Activated CD8-positive, alpha-beta memory T cell treated with anti-CD3 and anti-CD28 coated beads, Interleukin-2, amount 10 ng/mL, durations not matched to agents 7 days and 5 days (primary cell): ENCODE measurements at regions not wholly inside any gene's neighbourhood (a gene's known extent, or its start where the extent isn't known, plus 50 kb on each side); places are given as distances from the start of the nearest gene placed in this dataset.

ENCODE experiments used
- ATAC-seq: fragments of 150-1000 bp; cut with Tn5 transposase; one replicate; pipeline ENCODE4 v1.10.0; 2021; ENCODE audit warnings: moderate library complexity
- CTCF ChIA-PET: fragments of 350-600 bp; sonication (Branson Sonifier 250); formaldehyde crosslinking; loops from one replicate; lab custom pipeline; 2021; ENCODE audit warnings: antibody characterized with exemption; lab: Charles Lee
- DNase-seq: peaks from one replicate; pipeline ENCODE4 v3.0.0-alpha.2; 2020
- H3K27ac Mint-ChIP-seq: one replicate; pipeline ENCODE4 v1.8.0; 2021; ENCODE audit warnings: mild to moderate bottlenecking, mixed read lengths
- H3K27me3 Mint-ChIP-seq: one replicate; pipeline ENCODE4 v1.8.0; 2021; ENCODE audit warnings: mixed read lengths
- H3K36me3 Mint-ChIP-seq: one replicate; pipeline ENCODE4 v1.8.0; 2021; ENCODE audit warnings: mild to moderate bottlenecking, mixed read lengths
- H3K4me1 Mint-ChIP-seq: one replicate; pipeline ENCODE4 v1.8.0; 2021; ENCODE audit warnings: mixed read lengths
- H3K4me3 Mint-ChIP-seq: one replicate; pipeline ENCODE4 v1.8.0; 2021; ENCODE audit warnings: mild to moderate bottlenecking, moderate library complexity, mixed read lengths
- H3K9me3 Mint-ChIP-seq: one replicate; pipeline ENCODE4 v1.8.0; 2022; ENCODE audit warnings: low read depth, mixed read lengths

DNA sequence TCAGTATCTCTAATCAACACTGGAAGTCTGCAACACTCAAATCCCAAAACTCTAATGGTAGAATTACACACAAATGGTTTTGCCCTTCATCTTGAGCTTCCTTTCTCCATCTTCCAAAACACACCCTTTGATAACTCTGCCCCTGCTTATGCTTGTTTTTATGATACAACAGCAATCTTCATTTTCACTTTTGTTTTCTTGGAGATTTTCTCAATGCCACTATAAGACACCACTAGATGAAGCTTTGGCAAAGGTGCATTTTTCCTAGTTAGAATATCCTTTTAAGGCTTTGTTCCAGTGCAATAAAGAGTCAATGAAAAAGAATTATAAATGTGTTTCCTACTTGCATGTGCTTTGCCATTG lies 472.4 kb upstream of the NWD2 start:
- Mint-ChIP-seq H3K27ac (no peak overlapping the region), H3K9me3 (no peaks in the 10 kb centered on the region), H3K4me3 (no peak overlapping the region), H3K27me3 (peaks cover 2% of the 10 kb centered on the region), H3K4me1 (peaks cover 2% of the 10 kb centered on the region), H3K36me3 (no peaks in the 10 kb centered on the region)
- no peak for DNase-seq
- CTCF ChIA-PET = no interaction called here
- ATAC-seq = no peak

DNA sequence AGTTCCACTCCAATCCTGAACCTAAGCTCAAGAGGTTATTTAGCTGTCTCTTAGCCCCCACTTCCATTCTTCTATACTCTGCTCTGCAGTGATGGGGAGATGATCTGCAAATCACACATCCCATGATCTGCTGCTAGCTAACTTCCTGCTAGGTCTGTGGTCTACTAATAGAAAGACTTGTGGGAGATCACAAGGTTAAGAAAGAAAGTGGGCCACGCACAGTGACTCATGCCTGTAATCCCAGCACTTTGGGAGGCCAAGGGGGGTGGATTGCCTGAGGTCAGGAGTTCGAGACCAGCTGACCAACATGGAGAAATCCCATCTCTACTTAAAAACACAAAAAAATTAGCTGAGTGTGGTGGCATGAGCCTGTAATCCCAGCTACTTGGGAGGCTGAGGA lies 471.1 kb upstream of the NWD2 start:
- no peaks in the 10 kb centered on the region for H3K36me3 Mint-ChIP-seq
- no peaks in the 10 kb centered on the region for H3K27me3 Mint-ChIP-seq
- H3K4me3 Mint-ChIP-seq = no peak overlapping the region
- ATAC-seq (no peak), DNase-seq (no peak)
- H3K27ac Mint-ChIP-seq = no peak overlapping the region
- peaks cover 2% of the 10 kb centered on the region for H3K4me1 Mint-ChIP-seq
- CTCF ChIA-PET = no interaction called here
- H3K9me3 Mint-ChIP-seq = no peaks in the 10 kb centered on the region

DNA sequence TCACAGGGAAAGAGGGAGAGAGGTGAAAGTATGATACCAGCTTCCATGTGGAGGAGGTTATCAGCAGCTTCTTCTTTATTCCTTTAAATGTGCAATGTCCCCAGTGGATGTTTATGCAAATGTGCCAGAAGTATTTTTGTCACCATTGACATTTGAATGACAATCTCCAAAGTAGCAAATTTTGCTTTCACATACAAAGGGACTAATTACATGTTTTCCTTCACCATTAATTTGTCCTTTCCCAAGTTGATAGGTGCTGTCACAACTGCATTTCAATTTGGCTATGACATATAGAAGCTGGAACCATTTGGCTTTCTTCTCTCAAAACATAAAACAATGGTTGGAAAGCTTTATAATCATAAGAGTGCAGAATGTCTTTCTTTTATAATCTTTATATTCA lies 469.0 kb upstream of the NWD2 start:
- no peak for ATAC-seq
- H3K4me1 Mint-ChIP-seq = peaks cover 2% of the 10 kb centered on the region
- H3K27me3 Mint-ChIP-seq = no peaks in the 10 kb centered on the region
- H3K4me3 Mint-ChIP-seq = no peak overlapping the region
- H3K36me3 Mint-ChIP-seq = no peaks in the 10 kb centered on the region
- no peak overlapping the region for H3K27ac Mint-ChIP-seq
- no peak for DNase-seq
- no peaks in the 10 kb centered on the region for H3K9me3 Mint-ChIP-seq
- CTCF ChIA-PET = no interaction called here

DNA sequence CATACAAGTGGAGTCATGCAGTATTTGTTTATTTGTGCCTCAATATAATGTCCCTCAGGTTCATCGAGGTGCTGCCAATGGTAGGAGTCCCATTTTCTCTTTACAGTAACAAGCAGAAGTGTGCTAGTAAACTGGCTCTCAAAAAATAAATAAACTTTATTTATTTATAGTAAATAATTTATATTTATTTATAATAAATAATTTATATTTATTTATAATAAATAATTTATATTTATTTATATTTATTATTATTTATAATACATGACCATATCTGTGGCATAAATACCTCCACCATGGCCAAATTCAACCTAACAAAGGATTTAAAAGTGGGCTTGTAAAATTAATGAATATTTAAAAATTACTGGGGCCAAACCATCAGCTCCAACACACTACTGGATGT lies 464.9 kb upstream of the NWD2 start:
- Mint-ChIP-seq H3K36me3 (no peaks in the 10 kb centered on the region), H3K4me1 (no peaks in the 10 kb centered on the region), H3K9me3 (no peaks in the 10 kb centered on the region), H3K27me3 (no peaks in the 10 kb centered on the region), H3K4me3 (no peak overlapping the region), H3K27ac (no peak overlapping the region)
- no peak for ATAC-seq
- DNase-seq = no peak
- CTCF ChIA-PET = interaction anchor here (0.6 kb wide), 1 partner anchor 24 kb away, joined by 3 read pairs; no protein-coding TSS in a partner anchor

DNA sequence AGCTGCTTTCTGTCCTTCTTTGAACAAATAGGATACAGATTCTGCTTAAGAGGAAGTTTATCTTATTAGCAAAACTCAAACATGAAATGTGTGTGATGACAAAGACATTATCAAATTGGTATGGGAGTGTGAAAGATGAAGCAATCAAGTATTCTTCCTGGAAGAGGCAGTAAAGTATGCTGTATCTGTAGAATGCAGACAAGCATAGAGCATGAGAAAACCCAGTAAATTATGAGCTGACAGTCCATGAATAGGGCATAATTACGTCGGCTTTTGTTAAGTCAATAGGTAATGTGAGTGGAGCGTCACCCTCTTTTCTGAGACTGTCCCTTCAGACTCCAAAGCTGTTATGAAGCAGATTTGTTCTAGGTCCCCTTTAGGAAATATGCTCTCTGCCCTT lies 458.6 kb upstream of the NWD2 start:
- CTCF ChIA-PET = no interaction called here
- no peak overlapping the region for H3K4me3 Mint-ChIP-seq

DNA sequence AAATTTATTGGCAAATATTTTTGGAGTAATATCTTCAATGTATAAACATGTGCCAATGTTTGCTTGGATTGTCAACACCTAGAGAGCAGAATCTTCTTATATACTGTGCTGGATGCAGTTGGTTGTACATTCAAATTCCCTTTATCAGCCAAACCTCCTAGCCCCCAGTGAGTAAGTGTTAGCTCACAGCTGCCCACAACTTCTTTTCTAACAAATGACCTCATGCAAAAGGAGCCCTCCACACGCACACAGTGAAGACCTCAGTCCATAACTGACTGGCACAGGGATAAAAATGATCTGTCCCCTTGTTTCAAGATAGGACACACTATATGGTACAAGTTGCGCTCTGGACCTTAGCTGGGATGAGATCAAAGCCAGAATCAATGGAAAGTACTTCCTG lies 458.0 kb upstream of the NWD2 start:
- CTCF ChIA-PET = no interaction called here
- H3K36me3 Mint-ChIP-seq = no peaks in the 10 kb centered on the region
- no peaks in the 10 kb centered on the region for H3K9me3 Mint-ChIP-seq
- no peak for DNase-seq
- no peak overlapping the region for H3K4me3 Mint-ChIP-seq
- H3K27me3 Mint-ChIP-seq = no peaks in the 10 kb centered on the region
- no peak for ATAC-seq
- no peaks in the 10 kb centered on the region for H3K4me1 Mint-ChIP-seq
- H3K27ac Mint-ChIP-seq = no peak overlapping the region

More for the DNA sequence above, 458.6 kb upstream of the NWD2 start:
- Mint-ChIP-seq H3K27me3 (no peaks in the 10 kb centered on the region), H3K4me1 (no peaks in the 10 kb centered on the region), H3K27ac (no peak overlapping the region), H3K9me3 (no peaks in the 10 kb centered on the region), H3K36me3 (no peaks in the 10 kb centered on the region)
- DNase-seq (no peak), ATAC-seq (no peak)

DNA sequence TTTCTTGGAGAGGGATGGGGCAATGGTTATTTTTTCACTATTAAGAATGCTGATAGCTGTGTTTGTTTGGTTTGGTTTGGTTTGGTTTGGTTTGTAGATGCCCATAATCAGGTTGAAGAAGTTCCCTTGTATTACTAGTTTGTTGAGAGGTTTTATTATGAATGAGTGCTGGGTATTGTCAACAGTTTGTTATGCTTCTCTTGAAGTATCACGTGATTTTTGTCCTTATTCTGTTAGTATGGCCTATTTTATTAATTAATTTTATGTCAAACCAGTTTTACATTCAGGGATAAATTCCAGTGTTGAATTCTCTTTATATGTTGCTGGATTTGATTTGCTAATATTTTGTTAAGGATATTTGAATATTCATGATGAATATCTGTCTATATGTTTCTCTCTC lies 449.8 kb upstream of the NWD2 start:
- no peak overlapping the region for H3K27ac Mint-ChIP-seq
- no peaks in the 10 kb centered on the region for H3K4me1 Mint-ChIP-seq
- CTCF ChIA-PET = no interaction called here
- H3K27me3 Mint-ChIP-seq = no peaks in the 10 kb centered on the region
- no peaks in the 10 kb centered on the region for H3K9me3 Mint-ChIP-seq
- DNase-seq (no peak), ATAC-seq (no peak)
- H3K4me3 Mint-ChIP-seq = no peak overlapping the region
- no peaks in the 10 kb centered on the region for H3K36me3 Mint-ChIP-seq

DNA sequence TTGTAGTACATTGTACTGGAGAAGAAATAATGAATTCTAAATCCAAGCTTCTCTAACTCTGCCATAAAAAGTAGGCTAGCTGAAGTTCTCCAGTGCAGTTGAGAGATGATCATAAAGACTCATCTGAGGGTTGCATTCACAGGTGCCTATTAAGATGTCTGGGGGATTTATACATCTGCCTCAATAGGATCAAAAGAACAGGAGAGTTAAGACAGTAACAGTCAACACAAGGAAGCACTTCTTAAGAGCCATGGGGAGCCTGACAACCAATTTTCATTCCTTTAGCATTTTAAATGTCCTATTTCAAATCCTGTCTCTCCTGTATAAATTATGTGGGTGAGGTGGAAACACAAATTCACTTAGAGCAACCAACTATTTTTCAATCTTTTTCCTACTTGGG lies 432.4 kb upstream of the NWD2 start:
- DNase-seq (no peak), ATAC-seq (no peak)
- Mint-ChIP-seq H3K9me3 (no peaks in the 10 kb centered on the region), H3K36me3 (no peaks in the 10 kb centered on the region), H3K4me3 (no peak overlapping the region), H3K27ac (no peak overlapping the region), H3K4me1 (no peaks in the 10 kb centered on the region), H3K27me3 (no peaks in the 10 kb centered on the region)
- CTCF ChIA-PET = no interaction called here

DNA sequence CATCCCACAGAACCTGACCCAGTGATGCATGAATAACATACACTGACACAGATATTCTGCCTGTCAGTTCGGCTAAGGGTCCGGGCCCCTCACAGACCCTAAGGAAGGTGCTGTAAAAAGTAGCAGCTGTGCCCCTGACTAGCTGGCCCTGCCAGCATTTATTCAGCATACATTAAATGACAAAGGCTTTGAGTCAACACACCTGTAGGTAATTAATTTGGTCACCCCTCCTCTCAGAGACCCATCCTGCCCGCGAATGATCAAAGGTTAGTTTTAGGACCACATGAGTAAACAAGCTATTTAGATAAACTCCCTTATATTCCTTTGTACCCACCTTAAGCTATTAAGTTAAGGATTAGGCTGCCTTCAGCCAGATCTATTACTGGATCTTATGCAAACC lies 429.0 kb upstream of the NWD2 start:
- Mint-ChIP-seq H3K36me3 (no peaks in the 10 kb centered on the region), H3K27ac (no peak overlapping the region), H3K9me3 (no peaks in the 10 kb centered on the region), H3K4me3 (no peak overlapping the region), H3K4me1 (no peaks in the 10 kb centered on the region), H3K27me3 (no peaks in the 10 kb centered on the region)
- no peak for DNase-seq
- no peak for ATAC-seq
- CTCF ChIA-PET = no interaction called here

DNA sequence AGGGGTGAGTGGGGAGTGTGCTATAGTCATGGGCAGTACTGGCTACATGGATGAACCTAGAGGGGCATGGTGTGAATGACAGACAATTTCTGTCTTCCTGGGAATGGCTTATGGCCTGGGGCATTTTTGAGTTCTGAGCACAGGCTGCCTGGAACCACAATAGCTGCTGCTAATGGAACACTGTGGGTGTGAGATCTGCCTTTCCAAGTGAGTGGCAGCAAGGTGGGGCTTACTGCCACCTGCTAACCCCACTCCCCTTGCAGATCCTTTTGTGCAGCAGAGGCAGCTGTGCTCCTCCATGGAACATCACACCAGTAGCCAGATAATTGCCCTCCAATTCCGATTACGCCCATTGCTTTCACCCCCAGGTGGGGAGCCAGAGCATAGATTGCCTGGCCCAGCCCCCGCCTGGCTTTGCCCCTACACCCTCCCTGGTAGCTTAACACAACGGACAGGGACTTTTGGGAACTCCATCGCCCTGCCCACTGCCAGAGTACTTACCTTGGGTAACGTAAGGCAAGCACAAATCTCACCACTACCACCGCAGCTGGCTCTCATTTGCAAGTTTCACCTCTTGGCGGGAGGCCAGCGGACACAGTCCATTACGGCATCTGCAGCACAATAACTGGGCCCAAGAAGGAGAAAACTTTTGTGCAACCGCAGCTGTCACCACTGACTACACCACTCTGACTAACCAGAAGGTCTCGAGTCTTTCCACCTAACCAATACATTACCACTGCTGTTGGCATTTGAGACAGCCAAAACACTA lies 421.2 kb upstream of the NWD2 start:
- H3K4me3 Mint-ChIP-seq = no peak overlapping the region
- no peak overlapping the region for H3K27ac Mint-ChIP-seq
- CTCF ChIA-PET = no interaction called here
- DNase-seq (no peak), ATAC-seq (no peak)
- no peaks in the 10 kb centered on the region for H3K36me3 Mint-ChIP-seq
- no peaks in the 10 kb centered on the region for H3K4me1 Mint-ChIP-seq
- no peaks in the 10 kb centered on the region for H3K27me3 Mint-ChIP-seq
- H3K9me3 Mint-ChIP-seq = no peaks in the 10 kb centered on the region

DNA sequence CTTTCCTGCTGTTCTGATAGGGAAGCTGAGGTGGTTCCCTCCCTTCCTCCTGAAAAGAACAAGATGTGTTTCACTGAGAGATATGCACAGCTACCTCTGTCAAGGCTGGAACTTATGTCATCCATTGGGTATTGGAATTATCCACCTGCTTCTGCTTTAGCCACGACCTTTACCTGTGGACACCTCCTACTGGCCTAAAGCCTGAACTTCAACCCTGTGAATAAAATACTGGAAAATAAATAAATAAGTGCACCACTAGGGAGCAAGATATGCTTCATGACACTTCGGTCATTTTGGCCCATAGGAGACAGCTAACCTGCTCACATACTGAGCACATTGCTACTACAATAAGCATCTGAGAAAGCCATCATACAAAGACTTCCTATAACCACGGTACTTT lies 419.9 kb upstream of the NWD2 start:
- no peak for DNase-seq
- no peaks in the 10 kb centered on the region for H3K36me3 Mint-ChIP-seq
- no peak overlapping the region for H3K27ac Mint-ChIP-seq
- H3K4me3 Mint-ChIP-seq = no peak overlapping the region
- no peaks in the 10 kb centered on the region for H3K27me3 Mint-ChIP-seq
- H3K9me3 Mint-ChIP-seq = no peaks in the 10 kb centered on the region
- CTCF ChIA-PET = no interaction called here
- no peak for ATAC-seq
- H3K4me1 Mint-ChIP-seq = no peaks in the 10 kb centered on the region

DNA sequence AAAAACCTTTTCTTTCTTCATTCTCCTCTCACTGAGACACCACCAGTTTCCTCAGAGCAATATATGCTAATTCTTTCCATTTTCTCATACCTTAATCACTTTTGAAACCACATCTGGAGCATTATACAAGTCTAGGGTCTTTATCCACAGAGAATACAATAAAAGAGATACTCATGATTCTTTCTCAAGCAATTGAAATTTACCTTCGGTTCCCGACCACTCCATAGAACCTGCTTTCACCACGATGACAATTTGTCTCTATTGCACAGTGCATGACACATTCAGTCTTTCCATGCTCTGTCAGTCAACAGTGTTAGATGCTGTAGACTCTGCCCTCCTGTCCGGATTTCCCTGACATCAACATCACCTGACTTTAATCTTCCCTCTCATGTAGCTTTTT lies 409.3 kb upstream of the NWD2 start:
- Mint-ChIP-seq H3K27ac (no peak overlapping the region), H3K9me3 (no peaks in the 10 kb centered on the region), H3K4me1 (no peaks in the 10 kb centered on the region), H3K27me3 (no peaks in the 10 kb centered on the region), H3K4me3 (no peak overlapping the region), H3K36me3 (no peaks in the 10 kb centered on the region)
- ATAC-seq (no peak), DNase-seq (no peak)
- CTCF ChIA-PET = no interaction called here

DNA sequence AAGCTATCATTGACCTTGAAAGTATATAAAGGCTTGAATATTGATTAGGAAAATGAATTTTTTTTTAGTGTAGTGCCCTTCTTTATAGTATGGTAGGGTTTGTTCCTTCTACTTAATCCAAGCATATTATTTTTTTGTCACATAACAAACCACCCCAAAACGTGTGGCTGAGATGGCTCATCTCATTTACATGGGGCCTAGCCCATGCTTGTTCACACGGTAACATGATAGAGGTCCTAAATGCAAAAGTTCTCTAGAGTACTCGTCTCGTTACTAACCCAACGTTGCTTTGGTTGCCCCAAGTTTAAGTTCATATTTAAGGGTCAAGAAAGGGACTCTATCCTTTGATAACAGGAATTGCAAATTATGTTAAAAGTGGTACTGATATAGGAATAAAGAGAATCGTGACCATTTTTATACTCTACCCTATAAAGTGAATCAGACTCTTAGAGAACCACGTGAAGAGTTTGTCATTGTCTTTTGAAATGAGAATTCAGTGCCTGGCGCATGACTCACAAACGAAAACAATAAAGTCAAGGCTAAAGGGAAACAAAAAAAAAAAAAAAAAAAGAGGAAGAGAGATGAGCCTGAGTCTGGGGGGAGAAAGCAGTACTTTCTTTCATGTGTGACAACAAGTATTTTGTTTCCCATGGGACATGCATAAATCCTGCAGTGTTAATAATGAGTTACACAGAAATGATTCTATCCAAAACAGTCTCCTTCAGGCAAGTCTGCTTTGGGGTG lies 402.8 kb upstream of the NWD2 start:
- peaks cover 6% of the 10 kb centered on the region for H3K4me1 Mint-ChIP-seq
- no peak overlapping the region for H3K4me3 Mint-ChIP-seq
- H3K36me3 Mint-ChIP-seq = no peaks in the 10 kb centered on the region
- CTCF ChIA-PET = no interaction called here
- no peaks in the 10 kb centered on the region for H3K27me3 Mint-ChIP-seq
- ATAC-seq (no peak), DNase-seq (no peak)
- H3K27ac Mint-ChIP-seq = no peak overlapping the region
- no peaks in the 10 kb centered on the region for H3K9me3 Mint-ChIP-seq

DNA sequence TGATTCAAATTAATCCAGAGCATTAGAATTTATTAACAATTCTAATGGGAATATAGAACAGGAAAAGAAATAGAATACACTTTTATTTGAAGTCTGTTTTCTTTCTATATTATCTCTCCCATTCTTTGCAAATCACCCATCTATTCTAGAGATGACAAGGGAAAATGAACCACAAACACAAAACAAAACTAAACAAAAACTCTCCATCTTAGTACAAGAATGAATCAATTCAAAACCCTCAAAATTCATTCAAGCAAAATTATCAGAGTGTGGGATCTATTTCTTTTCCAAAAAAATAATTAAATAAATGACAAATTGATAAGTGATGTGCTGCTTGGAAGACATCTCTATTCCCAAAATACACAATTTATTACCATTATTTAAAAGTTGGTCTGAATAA lies 400.1 kb upstream of the NWD2 start:
- DNase-seq (no peak), ATAC-seq (no peak)
- H3K36me3 Mint-ChIP-seq = no peaks in the 10 kb centered on the region
- no peak overlapping the region for H3K27ac Mint-ChIP-seq
- no peak overlapping the region for H3K4me3 Mint-ChIP-seq
- H3K4me1 Mint-ChIP-seq = peaks cover 6% of the 10 kb centered on the region
- no peaks in the 10 kb centered on the region for H3K9me3 Mint-ChIP-seq
- CTCF ChIA-PET = no interaction called here
- H3K27me3 Mint-ChIP-seq = no peaks in the 10 kb centered on the region
